HG02571 (cell line): ENCODE measurements at regions not wholly inside any gene's neighbourhood (a gene's known extent, or its start where the extent isn't known, plus 50 kb on each side); places are given as distances from the start of the nearest gene placed in this dataset.

ENCODE experiments used
- ATAC-seq: cut with Tn5 transposase; IDR thresholded peaks from one replicate; pipeline ENCODE4 v1.9.1; 2021; ENCODE audit warnings: mild to moderate bottlenecking, moderate library complexity; ENCODE audit not compliant: unreplicated experiment

GRCh38 chr3:99376926-99377325 lies 261.5 kb upstream of the COL8A1 start:
- ATAC-seq = no peak

- ATAC-seq = no peak
These were observed 264.6 kb upstream of the COL8A1 start for GRCh38 chr3:99373846-99374210.

GRCh38 chr3:99373088-99373845 lies 265.1 kb upstream of the COL8A1 start:
- no peak for ATAC-seq

- ATAC-seq = no peak
These were observed 271.5 kb upstream of the COL8A1 start for GRCh38 chr3:99366663-99367429.

- no peak for ATAC-seq
These were observed 272.4 kb upstream of the COL8A1 start for GRCh38 chr3:99365979-99366378.

GRCh38 chr3:99365396-99365795 lies 273.0 kb upstream of the COL8A1 start:
- ATAC-seq = no peak

- no peak for ATAC-seq
These were observed 281.3 kb upstream of the COL8A1 start for GRCh38 chr3:99357131-99357530.

- no peak for ATAC-seq
These were observed 281.7 kb upstream of the COL8A1 start for GRCh38 chr3:99356696-99357095.

GRCh38 chr3:99355465-99355864 lies 282.9 kb upstream of the COL8A1 start:
- ATAC-seq = no peak

GRCh38 chr3:99352811-99353210 lies 285.6 kb upstream of the COL8A1 start:
- no peak for ATAC-seq

GRCh38 chr3:99351122-99351521 lies 287.3 kb upstream of the COL8A1 start:
- ATAC-seq = no peak

- no peak for ATAC-seq
These were observed 289.9 kb upstream of the COL8A1 start for GRCh38 chr3:99348451-99348850.

- ATAC-seq = no peak
These were observed 294.2 kb upstream of the COL8A1 start for GRCh38 chr3:99344216-99344615.

GRCh38 chr3:99342383-99342782 lies 296.0 kb upstream of the COL8A1 start:
- ATAC-seq = no peak

GRCh38 chr3:99339222-99339621 lies 299.2 kb upstream of the COL8A1 start:
- no peak for ATAC-seq

- ATAC-seq = no peak
These were observed 305.7 kb upstream of the COL8A1 start for GRCh38 chr3:99332718-99333117.

GRCh38 chr3:99332276-99332675 lies 306.1 kb upstream of the COL8A1 start:
- no peak for ATAC-seq

- no peak for ATAC-seq
These were observed 307.4 kb upstream of the COL8A1 start for GRCh38 chr3:99330924-99331532.

- no peak for ATAC-seq
These were observed 308.1 kb upstream of the COL8A1 start for GRCh38 chr3:99330281-99330680.

GRCh38 chr3:99325402-99325801 lies 313.0 kb upstream of the COL8A1 start:
- no peak for ATAC-seq

- ATAC-seq = no peak
These were observed 313.7 kb upstream of the COL8A1 start for GRCh38 chr3:99324636-99325203.

GRCh38 chr3:99323940-99324339 lies 314.5 kb upstream of the COL8A1 start:
- ATAC-seq = no peak
